ENCODE measurements at regions not wholly inside any gene's neighbourhood (a gene's known extent, or its start where the extent isn't known, plus 50 kb on each side); places are given as distances from the start of the nearest gene placed in this dataset.
"Not testable (repeated sequence)": the region's sequence is repeated elsewhere in the genome, so short reads cannot be mapped to it uniquely, and the experiment has no call there.

DNA sequence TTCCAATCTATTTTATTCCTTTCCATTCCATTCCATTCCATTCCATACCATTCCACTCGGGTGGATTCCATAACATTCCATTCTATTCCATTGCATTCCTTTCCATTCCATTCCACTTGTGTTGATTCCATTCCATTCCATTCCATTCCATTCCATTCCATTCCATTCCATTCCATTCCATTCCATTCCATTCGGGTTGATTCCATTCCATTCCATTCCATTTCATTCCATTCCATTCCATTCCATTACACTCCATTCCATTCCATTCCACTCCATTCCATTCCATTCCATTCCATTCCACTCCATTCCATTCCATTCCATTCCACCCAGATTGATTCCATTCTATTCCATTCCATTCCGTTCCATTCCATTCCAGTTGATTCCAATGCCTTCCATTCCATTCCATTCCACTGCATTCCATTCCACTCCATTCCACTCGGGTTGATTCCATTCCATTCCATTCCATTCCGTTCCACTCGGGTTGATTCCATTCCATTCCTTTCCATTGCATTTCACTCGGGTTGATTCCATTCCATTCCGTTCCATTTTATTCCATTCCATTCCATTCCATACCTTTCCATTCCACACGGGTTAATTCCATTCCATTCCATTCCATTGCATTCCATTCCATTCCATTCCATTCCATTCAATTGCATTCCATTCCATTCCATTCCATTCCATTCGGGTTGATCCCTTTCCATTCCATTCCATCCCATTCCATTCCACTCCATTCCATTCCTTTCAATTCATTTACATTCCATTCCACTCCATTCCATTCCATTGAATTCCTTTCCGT, 168.4 kb downstream of the CWH43 start:
- not testable (repeated sequence) for TF ChIP-seq CTCF (IDR thresholded peaks at IDR 0.05; ENCODE audit: low read depth, low read length, poor library complexity, severe bottlenecking); EZH2phosphoT487 (IDR thresholded peaks at IDR 0.05; ENCODE audit: borderline replicate concordance, low read length)

Measured in DOHH2 (cell line).